ENCODE measurements at regions not wholly inside any gene's neighbourhood (a gene's known extent, or its start where the extent isn't known, plus 50 kb on each side); places are given as distances from the start of the nearest gene placed in this dataset.

GRCh38 chr4:24063731-24064130 lies 173.9 kb upstream of the PPARGC1A start:
- Histone ChIP-seq H3K4me3 (no peak overlapping the region), H3K4me1 (peaks cover 8% of the 10 kb centered on the region), H3K36me3 (replicated peaks in 1 of 2; ENCODE audit: insufficient read depth in 1 of 2, low read depth in 2 of 2) (no peaks in the 10 kb centered on the region), H3K27me3 (no peaks in the 10 kb centered on the region), H3K27ac (no peak overlapping the region), H3K9me3 (no peaks in the 10 kb centered on the region)
- DNase-seq (no peak), ATAC-seq (no peak)
- no peak for TF ChIP-seq POLR2A (IDR thresholded peaks at IDR 0.05)
- TF ChIP-seq, protein P1, sequence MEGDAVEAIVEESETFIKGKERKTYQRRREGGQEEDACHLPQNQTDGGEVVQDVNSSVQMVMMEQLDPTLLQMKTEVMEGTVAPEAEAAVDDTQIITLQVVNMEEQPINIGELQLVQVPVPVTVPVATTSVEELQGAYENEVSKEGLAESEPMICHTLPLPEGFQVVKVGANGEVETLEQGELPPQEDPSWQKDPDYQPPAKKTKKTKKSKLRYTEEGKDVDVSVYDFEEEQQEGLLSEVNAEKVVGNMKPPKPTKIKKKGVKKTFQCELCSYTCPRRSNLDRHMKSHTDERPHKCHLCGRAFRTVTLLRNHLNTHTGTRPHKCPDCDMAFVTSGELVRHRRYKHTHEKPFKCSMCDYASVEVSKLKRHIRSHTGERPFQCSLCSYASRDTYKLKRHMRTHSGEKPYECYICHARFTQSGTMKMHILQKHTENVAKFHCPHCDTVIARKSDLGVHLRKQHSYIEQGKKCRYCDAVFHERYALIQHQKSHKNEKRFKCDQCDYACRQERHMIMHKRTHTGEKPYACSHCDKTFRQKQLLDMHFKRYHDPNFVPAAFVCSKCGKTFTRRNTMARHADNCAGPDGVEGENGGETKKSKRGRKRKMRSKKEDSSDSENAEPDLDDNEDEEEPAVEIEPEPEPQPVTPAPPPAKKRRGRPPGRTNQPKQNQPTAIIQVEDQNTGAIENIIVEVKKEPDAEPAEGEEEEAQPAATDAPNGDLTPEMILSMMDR (IDR thresholded peaks at IDR 0.05) = no peak
- 61 to 70% methylated on average over 8 of the region's 8 CpGs for WGBS, 2 donors
- intact Hi-C loops (cut with DNase I) = no loop called here

GRCh38 chr4:24060932-24061331 lies 171.1 kb upstream of the PPARGC1A start:
- no peaks in the 10 kb centered on the region for H3K4me1 ChIP-seq
- no peaks in the 10 kb centered on the region for H3K27me3 ChIP-seq
- DNase-seq = no peak
- H3K27ac ChIP-seq = no peak overlapping the region
- no peaks in the 10 kb centered on the region for H3K36me3 ChIP-seq (replicated peaks in 1 of 2; ENCODE audit: insufficient read depth in 1 of 2, low read depth in 2 of 2)
- intact Hi-C loops (cut with DNase I) = no loop called here
- 67 to 73% methylated on average over 3 of the region's 3 CpGs for WGBS, 2 donors
- no peak overlapping the region for H3K4me3 ChIP-seq
- TF ChIP-seq, protein P1 (IDR thresholded peaks at IDR 0.05) = no peak
- no peak for TF ChIP-seq POLR2A (IDR thresholded peaks at IDR 0.05)
- H3K9me3 ChIP-seq = no peaks in the 10 kb centered on the region
- no peak for ATAC-seq

- H3K4me3 ChIP-seq = no peak overlapping the region
- ATAC-seq (no peak), DNase-seq (no peak)
- H3K4me1 ChIP-seq = no peaks in the 10 kb centered on the region
- no peaks in the 10 kb centered on the region for H3K27me3 ChIP-seq
- 69 to 75% methylated on average over 5 of the region's 5 CpGs for WGBS, 2 donors
- H3K27ac ChIP-seq = no peak overlapping the region
- no peaks in the 10 kb centered on the region for H3K9me3 ChIP-seq
- TF ChIP-seq POLR2A (IDR thresholded peaks at IDR 0.05) = no peak
- intact Hi-C loops (cut with DNase I) = no loop called here
- H3K36me3 ChIP-seq (replicated peaks in 1 of 2; ENCODE audit: insufficient read depth in 1 of 2, low read depth in 2 of 2) = no peaks in the 10 kb centered on the region
Observed at GRCh38 chr4:24059839-24060238, 170.0 kb upstream of the PPARGC1A start.

- DNase-seq (no peak), ATAC-seq (no peak)
- H3K36me3 ChIP-seq (replicated peaks in 1 of 2; ENCODE audit: insufficient read depth in 1 of 2, low read depth in 2 of 2) = no peaks in the 10 kb centered on the region
- H3K27me3 ChIP-seq = no peaks in the 10 kb centered on the region
- no peak for TF ChIP-seq POLR2A (IDR thresholded peaks at IDR 0.05)
- TF ChIP-seq, protein P1 (IDR thresholded peaks at IDR 0.05) = no peak
- H3K4me3 ChIP-seq = no peak overlapping the region
- no peak overlapping the region for H3K27ac ChIP-seq
- no peaks in the 10 kb centered on the region for H3K9me3 ChIP-seq
- WGBS, 2 donors = 38 to 44% methylated on average over 10 of the region's 10 CpGs
- intact Hi-C loops (cut with DNase I) = no loop called here
- H3K4me1 ChIP-seq = no peaks in the 10 kb centered on the region
Observed at GRCh38 chr4:24057915-24058559, 168.2 kb upstream of the PPARGC1A start.

DNA sequence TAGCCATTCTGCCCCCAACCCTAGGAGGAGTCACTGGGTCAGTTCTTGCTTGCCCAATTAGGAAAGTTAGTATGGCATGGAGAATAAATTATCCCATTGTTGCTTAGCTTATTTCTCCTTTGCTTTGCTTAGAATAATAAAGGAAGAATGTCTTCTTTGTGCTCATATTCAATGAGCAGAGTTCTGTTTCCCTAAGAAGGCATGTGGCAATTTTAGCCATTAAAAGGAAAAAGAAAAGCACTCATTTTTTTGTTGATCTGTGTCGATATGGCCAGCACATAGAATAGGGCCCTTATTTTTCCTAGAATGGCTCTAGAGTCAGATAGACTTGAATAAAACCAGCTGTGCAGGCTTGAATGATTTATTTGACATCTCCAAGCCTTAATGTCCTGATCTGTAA lies 166.4 kb upstream of the PPARGC1A start:
- Histone ChIP-seq H3K27me3 (no peaks in the 10 kb centered on the region), H3K36me3 (replicated peaks in 1 of 2; ENCODE audit: insufficient read depth in 1 of 2, low read depth in 2 of 2) (no peaks in the 10 kb centered on the region), H3K9me3 (no peaks in the 10 kb centered on the region), H3K27ac (peak overlapping the region; percentile 30 to 62 (median 48)), H3K4me1 (no peaks in the 10 kb centered on the region), H3K4me3 (no peak overlapping the region)
- no peak for TF ChIP-seq POLR2A (IDR thresholded peaks at IDR 0.05)
- TF ChIP-seq, protein P1 (IDR thresholded peaks at IDR 0.05) = no peak
- DNase-seq (no peak), ATAC-seq (no peak)
- 38 to 61% methylated on average over 1 of the region's 1 CpG for WGBS, 2 donors
- intact Hi-C loops (cut with DNase I) = no loop called here
